HEK293 (cell line): ENCODE measurements at regions not wholly inside any gene's neighbourhood (a gene's known extent, or its start where the extent isn't known, plus 50 kb on each side); places are given as distances from the start of the nearest gene placed in this dataset.

ENCODE experiments used
- CTCF ChIP-seq: fragments of 450-650 bp; formaldehyde crosslinking; IDR thresholded peaks from 2 replicates; pipeline ENCODE4 v1.5.1; 2016; ENCODE audit warnings: missing biosample characterization, missing genetic modification characterization
- GLIS2 ChIP-seq: fragments of 450-650 bp; formaldehyde crosslinking; IDR thresholded peaks from 2 replicates; pipeline ENCODE4 v1.5.1; 2016; ENCODE audit warnings: missing biosample characterization, missing genetic modification characterization
- PBX3 ChIP-seq: sonication (generic); formaldehyde crosslinking; IDR thresholded peaks from 2 replicates; pipeline ENCODE4 v1.8.1; 2022; ENCODE audit warnings: mild to moderate bottlenecking, moderate library complexity, missing genetic modification reagents
- TCF7L2 ChIP-seq: IDR thresholded peaks from 2 replicates; pipeline ENCODE4 v1.6.1; 2011; ENCODE audit warnings: low read depth, mild to moderate bottlenecking, inconsistent platforms, low read length, moderate library complexity, borderline replicate concordance
- TRIM28 ChIP-seq: IDR thresholded peaks from 2 replicates; pipeline ENCODE4 v1.6.1; 2011; ENCODE audit warnings: low read length, control low read depth, borderline replicate concordance
- ZBTB48 ChIP-seq: fragments of 450-650 bp; formaldehyde crosslinking; IDR thresholded peaks from 2 replicates; pipeline ENCODE4 v1.5.1; 2016; ENCODE audit warnings: missing biosample characterization, missing genetic modification characterization
- ZNF146 ChIP-seq: fragments of 450-650 bp; formaldehyde crosslinking; IDR thresholded peaks from 2 replicates; pipeline ENCODE4 v1.5.1; 2016; ENCODE audit warnings: missing biosample characterization, missing genetic modification characterization
- ZNF18 ChIP-seq: fragments of 450-650 bp; formaldehyde crosslinking; IDR thresholded peaks from 2 replicates; pipeline ENCODE4 v1.5.1; 2016; ENCODE audit warnings: missing biosample characterization, missing genetic modification characterization
- ZNF24 ChIP-seq: fragments of 450-650 bp; formaldehyde crosslinking; IDR thresholded peaks from 2 replicates; pipeline ENCODE4 v1.5.1; 2016; ENCODE audit warnings: missing biosample characterization, missing genetic modification characterization
- ZNF292 ChIP-seq: fragments of 450-650 bp; formaldehyde crosslinking; IDR thresholded peaks from 2 replicates; pipeline ENCODE4 v1.5.1; 2016; ENCODE audit warnings: low read depth, missing biosample characterization, missing genetic modification characterization, borderline replicate concordance
- ZNF394 ChIP-seq: fragments of 450-650 bp; formaldehyde crosslinking; IDR thresholded peaks from 2 replicates; pipeline ENCODE4 v1.5.1; 2016; ENCODE audit warnings: missing biosample characterization, missing genetic modification characterization, mild to moderate bottlenecking, moderate library complexity, borderline replicate concordance
- ZSCAN5A ChIP-seq: fragments of 450-650 bp; formaldehyde crosslinking; IDR thresholded peaks from 2 replicates; pipeline ENCODE4 v1.5.1; 2016; ENCODE audit warnings: missing biosample characterization, missing genetic modification characterization

- TF ChIP-seq CTCF (tag by site-specific recombination): no peak
- TF ChIP-seq PBX3 (CRISPR knock-in tag): no peak
- no peak for TF ChIP-seq ZSCAN5A (tag by site-specific recombination)
- no peak for TF ChIP-seq GLIS2 (tag by site-specific recombination)
- no peak for TF ChIP-seq ZBTB48
- no peak for TF ChIP-seq ZNF18
- TF ChIP-seq ZNF292 (tag by site-specific recombination): no peak
- no peak for TF ChIP-seq ZNF146 (tag by site-specific recombination)
- no peak for TF ChIP-seq ZNF394
- TF ChIP-seq ZNF24 (tag by site-specific recombination): no peak
- TF ChIP-seq TCF7L2: no peak
- TF ChIP-seq TRIM28: no peak
Observed at GRCh38 chr16:85437166-85438052, 175.7 kb upstream of the GSE1 start.
